CD4-positive, alpha-beta memory T cell (primary cell): ENCODE measurements at regions not wholly inside any gene's neighbourhood (a gene's known extent, or its start where the extent isn't known, plus 50 kb on each side); places are given as distances from the start of the nearest gene placed in this dataset.

ENCODE experiments used
- CTCF ChIA-PET: fragments of 350-600 bp; sonication (Branson Sonifier 250); formaldehyde crosslinking; loops from one replicate; lab custom pipeline; 2021; ENCODE audit warnings: inconsistent platforms; ENCODE audit not compliant: partially characterized antibody; lab: Charles Lee
- POLR2A ChIA-PET: fragments of 350-600 bp; sonication (Branson Sonifier 250); formaldehyde crosslinking; loops from one replicate; lab custom pipeline; 2021; ENCODE audit not compliant: partially characterized antibody; lab: Charles Lee
- DNase-seq, 5 donors: peaks; one replicate each; pipeline versions ENCODE4 v3.0.0 to v3.0.0-alpha.2; 2020 to 2022; ENCODE audit warnings: mixed read lengths in 1 of 5
- H3K27ac ChIP-seq: one replicate; pipeline ENCODE4 v1.7.0; 2013; ENCODE audit warnings: low read depth, low read length
- H3K27me3 ChIP-seq: 2 replicates; pipeline ENCODE4 v1.7.0; 2013; ENCODE audit warnings: mild to moderate bottlenecking, low read length, moderate library complexity; ENCODE audit not compliant: insufficient read depth
- H3K36me3 ChIP-seq: 2 replicates; pipeline ENCODE4 v1.7.0; 2013; ENCODE audit warnings: mild to moderate bottlenecking, low read length, moderate library complexity; ENCODE audit not compliant: insufficient read depth
- H3K4me1 ChIP-seq: 2 replicates; pipeline ENCODE4 v1.7.0; 2013; ENCODE audit warnings: mild to moderate bottlenecking, low read length, moderate library complexity; ENCODE audit not compliant: insufficient read depth
- H3K4me3 ChIP-seq, 2 donors: one replicate each; pipeline ENCODE4 v1.7.0; 2013; ENCODE audit warnings: low read length in 2 of 2, mild to moderate bottlenecking in 1 of 2
- H3K9me3 ChIP-seq, 2 donors: one replicate each; pipeline ENCODE4 v1.7.0; 2013; ENCODE audit warnings: low read length in 2 of 2, control low read depth in 1 of 2; ENCODE audit not compliant: control insufficient read depth in 1 of 2
- H3K27ac Mint-ChIP-seq, 7 donors: one replicate each; pipeline ENCODE4 v1.8.0; 2020 to 2021; ENCODE audit warnings: mixed read lengths in 7 of 7, mild to moderate bottlenecking in 6 of 7, inconsistent platforms in 3 of 7, moderate library complexity in 3 of 7
- H3K27me3 Mint-ChIP-seq, 2 donors: one replicate each; pipeline ENCODE4 v1.8.0; 2020 to 2021; ENCODE audit warnings: mixed read lengths in 2 of 2
- H3K36me3 Mint-ChIP-seq, 2 donors: one replicate each; pipeline ENCODE4 v1.8.0; 2020 to 2021; ENCODE audit warnings: mixed read lengths in 2 of 2, inconsistent platforms in 1 of 2, mild to moderate bottlenecking in 1 of 2
- H3K4me1 Mint-ChIP-seq, 4 donors: one replicate each; pipeline ENCODE4 v1.8.0; 2020 to 2021; ENCODE audit warnings: mixed read lengths in 4 of 4, mild to moderate bottlenecking in 1 of 4
- H3K4me3 Mint-ChIP-seq, 8 donors: one replicate each; pipeline ENCODE4 v1.8.0; 2020 to 2021; ENCODE audit warnings: mixed read lengths in 8 of 8, mild to moderate bottlenecking in 7 of 8, moderate library complexity in 6 of 8, inconsistent platforms in 3 of 8
- H3K9me3 Mint-ChIP-seq, 8 donors: one replicate each; pipeline ENCODE4 v1.8.0; 2020 to 2021; ENCODE audit warnings: mixed read lengths in 8 of 8, mild to moderate bottlenecking in 5 of 8, inconsistent platforms in 3 of 8, moderate library complexity in 1 of 8
- intact Hi-C: fragments of 100-400 bp; cut with micrococcal nuclease; formaldehyde crosslinking; loops from one replicate; pipeline ENCODE4 v1.15.1; 2023

- Mint-ChIP-seq H3K36me3 (no peaks in the 10 kb centered on the region), H3K27ac (no peak overlapping the region), H3K4me1 (peaks cover 0 to 4% (median 0%) of the 10 kb centered on the region in 4 donors), H3K9me3 (peaks cover 0 to 7% (median 0%) of the 10 kb centered on the region in 8 donors), H3K27me3 (peaks cover 2 to 3% of the 10 kb centered on the region in 2 donors), H3K4me3 (no peak overlapping the region)
- H3K4me1 ChIP-seq, result no peaks in the 10 kb centered on the region
- no peaks in the 10 kb centered on the region for H3K27me3 ChIP-seq
- no peak overlapping the region for H3K27ac ChIP-seq
- ChIA-PET CTCF (no interaction called here), POLR2A (no interaction called here)
- H3K4me3 ChIP-seq, result no peak overlapping the region
- no peaks in the 10 kb centered on the region for H3K9me3 ChIP-seq
- no peaks in the 10 kb centered on the region for H3K36me3 ChIP-seq
- no peak for DNase-seq
- intact Hi-C loops, result no loop called here
Observed at GRCh38 chr4:8685831-8686230, 93.3 kb downstream of the CPZ start.

GRCh38 chr4:8683462-8683861 is 90.9 kb downstream of the CPZ start:
- ChIA-PET POLR2A (no interaction called here), CTCF (no interaction called here)
- H3K4me1 Mint-ChIP-seq, result peaks cover 0 to 4% (median 0%) of the 10 kb centered on the region in 4 donors
- H3K36me3 Mint-ChIP-seq, result no peaks in the 10 kb centered on the region
- H3K9me3 Mint-ChIP-seq, result peaks cover 0 to 5% (median 0%) of the 10 kb centered on the region in 8 donors
- no peaks in the 10 kb centered on the region for H3K27me3 ChIP-seq
- no peak for DNase-seq
- H3K9me3 ChIP-seq, result no peaks in the 10 kb centered on the region
- H3K27me3 Mint-ChIP-seq, result peaks cover 3% of the 10 kb centered on the region in 2 donors
- no peak overlapping the region for H3K4me3 Mint-ChIP-seq
- no peak overlapping the region for H3K4me3 ChIP-seq
- intact Hi-C loops, result no loop called here
- H3K27ac Mint-ChIP-seq, result no peak overlapping the region
- no peaks in the 10 kb centered on the region for H3K36me3 ChIP-seq
- H3K4me1 ChIP-seq, result no peaks in the 10 kb centered on the region
- no peak overlapping the region for H3K27ac ChIP-seq

- ChIA-PET POLR2A (no interaction called here), CTCF (no interaction called here)
- intact Hi-C loops, result no loop called here
- H3K9me3 ChIP-seq, result no peaks in the 10 kb centered on the region
- H3K36me3 Mint-ChIP-seq, result no peaks in the 10 kb centered on the region
- no peaks in the 10 kb centered on the region for H3K4me1 ChIP-seq
- H3K27me3 Mint-ChIP-seq, result peaks cover 3% of the 10 kb centered on the region in 2 donors
- H3K9me3 Mint-ChIP-seq, result peaks cover 0 to 7% (median 0%) of the 10 kb centered on the region in 8 donors
- H3K27ac ChIP-seq, result no peak overlapping the region
- H3K27ac Mint-ChIP-seq, result no peak overlapping the region
- H3K4me3 Mint-ChIP-seq, result no peak overlapping the region
- peaks cover 0 to 4% (median 0%) of the 10 kb centered on the region in 4 donors for H3K4me1 Mint-ChIP-seq
- H3K36me3 ChIP-seq, result no peaks in the 10 kb centered on the region
- no peak overlapping the region for H3K4me3 ChIP-seq
- no peak for DNase-seq
- no peaks in the 10 kb centered on the region for H3K27me3 ChIP-seq
Observed at GRCh38 chr4:8682725-8683124, 90.2 kb downstream of the CPZ start.

GRCh38 chr4:8682296-8682695 is 89.7 kb downstream of the CPZ start:
- Mint-ChIP-seq H3K27me3 (peaks cover 3% of the 10 kb centered on the region in 2 donors), H3K9me3 (peaks cover 0 to 7% (median 0%) of the 10 kb centered on the region in 8 donors), H3K4me3 (no peak overlapping the region), H3K27ac (no peak overlapping the region), H3K4me1 (peaks cover 0 to 4% (median 0%) of the 10 kb centered on the region in 4 donors), H3K36me3 (no peaks in the 10 kb centered on the region)
- Histone ChIP-seq H3K27ac (no peak overlapping the region), H3K4me3 (no peak overlapping the region), H3K9me3 (no peaks in the 10 kb centered on the region), H3K4me1 (no peaks in the 10 kb centered on the region), H3K36me3 (no peaks in the 10 kb centered on the region), H3K27me3 (no peaks in the 10 kb centered on the region)
- ChIA-PET CTCF (no interaction called here), POLR2A (no interaction called here)
- intact Hi-C loops, result no loop called here
- DNase-seq, result no peak

GRCh38 chr4:8681391-8681790 is 88.8 kb downstream of the CPZ start:
- Mint-ChIP-seq H3K36me3 (no peaks in the 10 kb centered on the region), H3K27ac (no peak overlapping the region), H3K4me3 (no peak overlapping the region), H3K9me3 (peaks cover 0 to 7% (median under 1%) of the 10 kb centered on the region in 8 donors), H3K27me3 (peaks cover 0 to 3% of the 10 kb centered on the region in 2 donors), H3K4me1 (no peaks in the 10 kb centered on the region)
- H3K36me3 ChIP-seq, result no peaks in the 10 kb centered on the region
- intact Hi-C loops, result no loop called here
- no peaks in the 10 kb centered on the region for H3K4me1 ChIP-seq
- H3K27me3 ChIP-seq, result no peaks in the 10 kb centered on the region
- no peaks in the 10 kb centered on the region for H3K9me3 ChIP-seq
- H3K4me3 ChIP-seq, result no peak overlapping the region
- ChIA-PET CTCF (no interaction called here), POLR2A (no interaction called here)
- no peak overlapping the region for H3K27ac ChIP-seq
- DNase-seq, result no peak

- Histone ChIP-seq H3K27ac (no peak overlapping the region), H3K36me3 (no peaks in the 10 kb centered on the region), H3K27me3 (no peaks in the 10 kb centered on the region), H3K4me1 (no peaks in the 10 kb centered on the region), H3K4me3 (no peak overlapping the region), H3K9me3 (no peaks in the 10 kb centered on the region)
- ChIA-PET POLR2A (no interaction called here), CTCF (no interaction called here)
- intact Hi-C loops, result no loop called here
- Mint-ChIP-seq H3K4me1 (no peaks in the 10 kb centered on the region), H3K4me3 (no peak overlapping the region), H3K36me3 (no peaks in the 10 kb centered on the region), H3K9me3 (peaks cover 0 to 7% (median under 1%) of the 10 kb centered on the region in 8 donors), H3K27me3 (peaks cover 0 to 4% of the 10 kb centered on the region in 2 donors), H3K27ac (no peak overlapping the region)
- no peak for DNase-seq
Observed at GRCh38 chr4:8679032-8679431, 86.5 kb downstream of the CPZ start.

GRCh38 chr4:8676676-8677075 is 84.1 kb downstream of the CPZ start:
- H3K4me1 ChIP-seq, result no peaks in the 10 kb centered on the region
- DNase-seq, result no peak
- CTCF ChIA-PET, result no interaction called here
- peaks cover 0 to 4% of the 10 kb centered on the region in 2 donors for H3K27me3 Mint-ChIP-seq
- peaks cover 0 to 5% (median 0%) of the 10 kb centered on the region in 8 donors for H3K9me3 Mint-ChIP-seq
- no peaks in the 10 kb centered on the region for H3K9me3 ChIP-seq
- no peak overlapping the region for H3K4me3 ChIP-seq
- no peak overlapping the region for H3K4me3 Mint-ChIP-seq
- H3K27ac Mint-ChIP-seq, result no peak overlapping the region
- H3K36me3 ChIP-seq, result no peaks in the 10 kb centered on the region
- no peaks in the 10 kb centered on the region for H3K27me3 ChIP-seq
- intact Hi-C loops, result no loop called here
- POLR2A ChIA-PET, result no interaction called here
- H3K36me3 Mint-ChIP-seq, result no peaks in the 10 kb centered on the region
- no peaks in the 10 kb centered on the region for H3K4me1 Mint-ChIP-seq
- H3K27ac ChIP-seq, result no peak overlapping the region

GRCh38 chr4:8675906-8676305 is 83.3 kb downstream of the CPZ start:
- Mint-ChIP-seq H3K27ac (no peak overlapping the region), H3K27me3 (peaks cover 0 to 7% of the 10 kb centered on the region in 2 donors), H3K4me1 (no peaks in the 10 kb centered on the region), H3K4me3 (no peak overlapping the region), H3K9me3 (peaks cover 0 to 5% (median 0%) of the 10 kb centered on the region in 8 donors), H3K36me3 (no peaks in the 10 kb centered on the region)
- intact Hi-C loops, result no loop called here
- Histone ChIP-seq H3K9me3 (no peaks in the 10 kb centered on the region), H3K4me3 (no peak overlapping the region), H3K27ac (no peak overlapping the region), H3K27me3 (no peaks in the 10 kb centered on the region), H3K36me3 (no peaks in the 10 kb centered on the region), H3K4me1 (no peaks in the 10 kb centered on the region)
- ChIA-PET POLR2A (no interaction called here), CTCF (no interaction called here)
- DNase-seq, result no peak
